HG02870 (cell line): ENCODE measurements at regions not wholly inside any gene's neighbourhood (a gene's known extent, or its start where the extent isn't known, plus 50 kb on each side); places are given as distances from the start of the nearest gene placed in this dataset.

ENCODE experiments used
- ATAC-seq: cut with Tn5 transposase; IDR thresholded peaks from one replicate; pipeline ENCODE4 v1.9.1; 2021; ENCODE audit warnings: mild to moderate bottlenecking, moderate library complexity; ENCODE audit not compliant: unreplicated experiment

DNA sequence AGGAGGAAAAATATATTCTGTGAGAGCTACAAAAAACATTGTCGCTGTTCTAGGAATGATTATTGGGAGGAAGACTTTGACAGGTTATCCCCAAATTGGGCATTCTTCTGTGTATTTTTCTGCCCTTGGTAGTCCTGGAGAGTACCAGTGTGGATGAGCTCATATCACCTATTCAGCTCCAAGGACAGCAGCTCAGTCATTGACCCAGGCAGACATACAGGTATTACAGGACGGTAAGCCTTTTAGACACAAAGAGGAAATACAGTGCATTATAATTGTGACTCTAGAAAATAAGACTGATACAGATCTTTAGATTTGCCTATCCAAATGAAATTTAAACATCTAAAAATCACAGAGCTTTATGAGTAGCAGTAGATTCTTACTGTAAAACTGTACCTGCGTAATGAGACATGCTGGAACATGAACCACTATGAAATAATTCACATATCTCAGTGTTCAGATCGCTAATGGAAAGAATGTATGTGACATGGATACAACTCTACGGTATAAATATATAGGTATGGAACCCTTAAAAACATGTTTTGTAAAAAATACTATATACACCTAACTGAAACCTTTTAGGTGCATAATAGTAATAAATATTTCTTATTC is 56.0 kb downstream of the PLK2 start:
- no peak for ATAC-seq

DNA sequence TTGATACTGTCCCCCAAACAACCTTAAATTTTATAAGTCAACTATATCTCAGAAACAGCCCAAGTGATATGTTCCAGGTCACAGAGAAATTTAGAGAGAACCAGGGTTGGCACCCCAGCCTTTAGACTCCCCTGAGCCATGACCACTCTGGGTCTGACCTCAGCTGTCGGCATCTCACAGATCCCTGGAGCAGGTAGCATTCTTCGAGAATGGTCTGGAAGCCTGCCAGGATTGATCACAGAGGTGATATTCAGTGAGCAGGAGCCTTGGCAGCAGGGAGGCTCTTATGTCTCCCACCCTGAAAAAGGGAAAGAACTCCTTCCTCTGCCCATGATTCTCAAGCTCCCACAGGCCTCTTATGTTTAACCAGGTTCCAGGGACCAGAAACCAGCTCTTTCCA is 58.2 kb downstream of the PLK2 start:
- ATAC-seq = no peak

DNA sequence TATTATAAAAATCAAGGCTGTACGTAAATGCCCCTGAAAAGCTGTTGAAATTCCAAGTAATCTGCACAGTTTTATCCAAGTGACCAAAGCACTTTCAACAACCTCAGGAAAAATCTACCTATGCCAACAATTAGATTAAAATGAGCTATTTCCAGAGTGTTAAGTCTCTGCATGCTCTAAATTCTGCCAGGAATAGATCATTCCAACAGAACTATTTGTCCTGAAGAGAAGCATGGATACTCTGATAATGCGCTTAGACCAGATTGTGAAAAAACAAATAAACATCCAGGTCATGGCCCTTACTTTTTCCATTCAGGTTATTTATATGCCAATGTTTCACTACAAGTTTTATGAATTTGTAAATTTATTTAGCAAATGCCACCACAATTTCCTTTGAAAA is 59.1 kb downstream of the PLK2 start:
- ATAC-seq = no peak

- no peak for ATAC-seq
Observed at GRCh38 chr5:58399951-58400350, 59.9 kb downstream of the PLK2 start.

- no peak for ATAC-seq
Observed at GRCh38 chr5:58394339-58394738, 65.5 kb downstream of the PLK2 start.

DNA sequence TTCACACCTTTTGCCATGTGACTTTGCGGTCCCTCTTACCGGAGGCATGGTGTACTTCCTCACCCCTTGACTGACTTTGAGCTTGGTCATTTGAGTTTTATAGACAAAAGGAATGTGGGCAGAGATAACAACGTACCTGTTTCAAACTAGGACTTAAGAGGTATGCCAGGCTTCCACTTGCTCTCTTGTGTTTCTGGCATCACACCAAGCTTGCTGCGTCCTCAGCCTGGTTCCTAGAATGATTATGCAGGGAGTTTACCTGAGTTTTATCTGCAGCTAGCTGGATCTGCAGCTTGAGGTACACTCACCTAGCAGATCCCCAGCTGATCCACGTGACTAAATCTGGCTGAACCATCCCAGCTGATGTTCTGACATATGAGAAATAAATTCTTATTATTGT is 66.2 kb downstream of the PLK2 start:
- ATAC-seq = no peak

DNA sequence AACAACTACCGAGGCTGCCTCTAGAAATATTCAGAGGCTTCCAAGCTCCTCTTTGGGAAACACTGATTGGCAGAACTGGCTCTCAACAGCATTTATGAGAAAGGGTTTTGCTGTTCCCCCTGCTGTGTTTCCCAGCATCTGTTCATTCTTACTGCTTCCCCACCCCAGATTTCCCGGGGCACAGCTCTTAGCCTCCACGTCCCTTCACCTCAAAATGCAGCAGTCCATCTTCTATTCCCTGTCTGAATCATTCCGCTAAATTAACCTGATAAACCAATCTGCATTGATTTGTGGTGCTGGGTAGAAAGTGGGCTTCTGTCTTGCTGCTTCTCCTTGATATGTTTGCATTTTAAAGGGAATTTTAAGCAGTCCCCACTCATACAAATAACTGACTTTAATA is 67.4 kb downstream of the PLK2 start:
- no peak for ATAC-seq

DNA sequence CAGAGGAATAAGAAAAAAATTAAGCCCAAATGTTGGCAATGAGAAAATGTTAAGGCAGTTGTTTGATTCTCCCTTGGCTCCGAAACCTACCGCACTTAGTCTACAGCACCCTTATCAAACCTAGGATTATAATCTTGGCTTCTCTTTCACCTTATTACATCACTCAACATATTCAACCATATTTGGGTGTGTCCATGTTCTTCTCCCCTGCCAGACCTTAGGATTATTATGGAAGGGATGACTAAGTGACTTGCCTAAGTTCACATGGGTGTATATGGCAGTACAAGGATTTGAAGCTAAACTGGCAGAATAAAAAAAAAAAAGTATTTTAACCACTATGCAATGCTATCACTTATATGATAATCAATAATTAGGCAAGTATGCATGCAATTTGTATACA is 76.4 kb downstream of the PLK2 start:
- ATAC-seq = no peak

GRCh38 chr5:58382131-58382534 is 77.8 kb downstream of the PLK2 start:
- no peak for ATAC-seq

- no peak for ATAC-seq
Observed at GRCh38 chr5:58381566-58381965, 78.3 kb downstream of the PLK2 start.

GRCh38 chr5:58380655-58381054 is 79.2 kb downstream of the PLK2 start:
- ATAC-seq = no peak

- ATAC-seq = no peak
Observed at GRCh38 chr5:58378613-58379390, 81.1 kb downstream of the PLK2 start.

- no peak for ATAC-seq
Observed at GRCh38 chr5:58370606-58371005, 89.3 kb downstream of the PLK2 start.

GRCh38 chr5:58369513-58370190 is 90.2 kb downstream of the PLK2 start:
- ATAC-seq = no peak

DNA sequence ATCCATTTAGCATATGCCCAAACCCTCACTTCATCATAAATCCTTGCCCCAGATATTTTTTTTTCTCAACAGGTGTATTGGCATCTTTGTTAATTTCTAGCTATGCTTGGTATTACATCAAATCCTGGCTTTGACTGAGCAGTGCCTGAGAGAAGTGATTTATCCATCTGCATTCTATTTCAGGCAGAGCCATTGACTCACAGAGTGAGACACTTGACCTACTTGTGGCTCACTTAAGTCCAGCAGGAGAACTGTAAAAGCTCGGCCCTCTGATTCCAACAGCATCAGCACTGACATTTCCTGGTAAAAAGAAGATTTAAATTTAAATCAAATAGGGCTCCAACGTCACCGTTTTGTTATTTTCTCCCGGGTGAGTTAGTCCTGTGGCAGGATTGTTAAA is 93.4 kb downstream of the PLK2 start:
- no peak for ATAC-seq

DNA sequence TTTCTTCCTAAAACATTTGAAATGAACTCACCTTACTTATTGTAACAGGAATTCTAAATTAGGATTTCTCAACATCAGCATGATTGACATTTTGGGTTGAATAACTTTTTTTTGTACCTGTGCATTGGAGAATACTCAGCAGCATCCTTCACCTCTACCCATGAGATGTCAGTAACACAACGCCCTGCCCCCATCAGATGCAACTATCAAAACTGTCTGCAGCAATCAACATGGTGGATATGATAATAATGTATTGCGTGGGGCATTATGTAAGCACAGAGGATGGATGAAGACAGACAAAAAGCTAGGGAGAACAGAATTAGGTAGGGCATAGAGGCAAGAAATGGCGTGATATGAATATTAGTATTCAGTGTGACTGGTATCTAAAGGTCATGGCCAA is 94.1 kb downstream of the PLK2 start:
- ATAC-seq = no peak

GRCh38 chr5:58363461-58364249 is 96.2 kb downstream of the PLK2 start:
- ATAC-seq = no peak

DNA sequence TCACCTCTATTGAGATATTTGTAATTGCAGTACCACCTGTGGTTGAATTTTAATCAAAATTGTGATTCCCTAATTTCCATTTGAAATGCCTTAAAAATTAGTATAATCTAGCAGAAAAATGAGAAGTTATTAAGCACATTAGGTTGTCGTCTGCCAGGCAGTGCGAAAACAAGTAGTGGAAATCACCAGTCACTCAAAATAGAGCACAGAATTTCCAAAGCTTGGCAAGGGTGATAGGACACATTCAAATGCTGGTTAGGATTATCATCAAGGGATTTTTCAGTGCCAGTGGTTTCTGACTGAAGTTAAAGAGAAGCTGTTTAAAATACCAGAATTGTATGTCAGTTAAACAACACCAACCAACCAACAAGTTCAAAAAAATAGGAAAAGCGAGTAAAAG is 97.8 kb downstream of the PLK2 start:
- ATAC-seq = no peak

GRCh38 chr5:58360794-58361193 is 99.1 kb downstream of the PLK2 start:
- ATAC-seq = no peak

GRCh38 chr5:58359981-58360380 is 99.9 kb downstream of the PLK2 start:
- ATAC-seq = no peak

- no peak for ATAC-seq
Observed at GRCh38 chr5:58358501-58359178, 101.2 kb downstream of the PLK2 start.
